GM12878 (cell line): ENCODE measurements at regions not wholly inside any gene's neighbourhood (a gene's known extent, or its start where the extent isn't known, plus 50 kb on each side); places are given as distances from the start of the nearest gene placed in this dataset.
A peak's percentile ranks its signal among the peaks of the same experiment; 100 is the strongest.

Source experiments
- ATAC-seq: fragments of 200-7000 bp; cut with Tn5 transposase; 3 replicates; pipeline ENCODE4 v1.9.1; 2020; ENCODE audit warnings: mild to moderate bottlenecking, moderate library complexity
- BruUV-seq: library from RNA; stranded (reverse); fragments of 400-500 nt; replicated peaks from 2 replicates; lab custom pipeline; 2021; lab: Mats Ljungman, UMichigan
- CTCF ChIA-PET: fragments of 300-600 bp; sonication (Branson Sonifier 250); formaldehyde crosslinking; extraction: SDS; loops from one replicate; lab custom pipeline; 2021; ENCODE audit warnings: inconsistent platforms; lab: Yijun Ruan, JAX
- POLR2A ChIA-PET: fragments of 350-600 bp; formaldehyde crosslinking; extraction: SDS; loops from one replicate; lab custom pipeline; 2021; ENCODE audit warnings: inconsistent platforms; lab: Charles Lee
- RAD21 ChIA-PET: fragments of 300-600 bp; sonication (Branson Sonifier 250); formaldehyde crosslinking; loops from one replicate; lab custom pipeline; 2023; ENCODE audit warnings: antibody characterized with exemption; ENCODE audit not compliant: unreplicated experiment; lab: Charles Lee
- SMC1A ChIA-PET: fragments of 300-600 bp; sonication (Branson Sonifier 250); formaldehyde crosslinking; loops from one replicate; lab custom pipeline; 2023; ENCODE audit not compliant: unreplicated experiment, uncharacterized antibody; lab: Charles Lee
- DNase-seq: peaks from one replicate; pipeline ENCODE4 v3.0.0-alpha.2; 2011; ENCODE audit warnings: low read depth, low spot score
- FAIRE-seq: peaks from 3 replicates; lab custom pipeline; 2011; peaks lifted over from hg19 to GRCh38; lab: Jason Lieb, UNC
- H2AFZ ChIP-seq: 2 replicates; pipeline ENCODE4 v1.6.0; 2011; ENCODE audit warnings: low read depth, low read length, control low read depth; ENCODE audit not compliant: control insufficient read depth
- H3K27ac ChIP-seq: 2 replicates; pipeline ENCODE4 v1.5.1; 2011; ENCODE audit warnings: control low read depth; ENCODE audit not compliant: control insufficient read depth, insufficient read depth
- H3K27me3 ChIP-seq, 2 experiments: replicated peaks in 1 of 2; 2 replicates each; pipeline versions ENCODE4 v1.6.0 to v1.6.1; 2011; ENCODE audit warnings: low read length in 1 of 2; ENCODE audit not compliant: control insufficient read depth in 2 of 2, insufficient read depth in 2 of 2
- H3K36me3 ChIP-seq, 2 experiments: 2 replicates each; pipeline ENCODE4 v1.5.1; 2011; ENCODE audit warnings: low read length in 1 of 2; ENCODE audit not compliant: control insufficient read depth in 2 of 2, insufficient read depth in 2 of 2
- H3K4me1 ChIP-seq: 2 replicates; pipeline ENCODE4 v1.6.1; 2011; ENCODE audit warnings: mild to moderate bottlenecking, low read length, moderate library complexity, mixed read lengths; ENCODE audit not compliant: control insufficient read depth, insufficient read depth
- H3K4me2 ChIP-seq: 2 replicates; pipeline ENCODE4 v1.6.0; 2011; ENCODE audit warnings: control low read depth; ENCODE audit not compliant: control insufficient read depth, insufficient read depth
- H3K4me3 ChIP-seq: fragments of 200-600 bp; sonication (generic); 2 replicates; pipeline ENCODE4 v1.5.1; 2016
- H3K79me2 ChIP-seq: 2 replicates; pipeline ENCODE4 v1.6.0; 2011; ENCODE audit warnings: low read length; ENCODE audit not compliant: control insufficient read depth, insufficient read depth
- H3K9ac ChIP-seq: 2 replicates; pipeline ENCODE4 v1.8.0; 2011; ENCODE audit warnings: low read length, control low read depth, mixed read lengths; ENCODE audit not compliant: control insufficient read depth, insufficient read depth
- H3K9me3 ChIP-seq: replicated peaks from 3 replicates; pipeline ENCODE4 v1.5.1; 2011; ENCODE audit warnings: mild to moderate bottlenecking, low read length; ENCODE audit not compliant: control insufficient read depth, insufficient read depth
- H4K20me1 ChIP-seq: 2 replicates; pipeline ENCODE4 v1.6.0; 2011; ENCODE audit not compliant: control insufficient read depth, insufficient read depth
- CTCF ChIP-seq, 3 experiments: IDR thresholded peaks in 2 of 3; conservative IDR thresholded peaks in 1 of 3; 2 replicates each; pipeline ENCODE4 v1.5.1; 2011; ENCODE audit warnings: low read depth in 3 of 3, low read length in 3 of 3, mild to moderate bottlenecking in 3 of 3, control low read depth in 2 of 3, moderate library complexity in 2 of 3, inconsistent platforms in 1 of 3, mixed read lengths in 1 of 3; ENCODE audit not compliant: control insufficient read depth in 2 of 3, insufficient read depth in 1 of 3; ENCODE audit errors: extremely low read depth in 1 of 3
- EGR1 ChIP-seq, 2 experiments: IDR thresholded peaks; 1 replicate in 1 of 2; 2 replicates in 1 of 2; pipeline ENCODE4 v1.6.1; 2011 to 2012; ENCODE audit warnings: low read depth in 2 of 2, low read length in 2 of 2, borderline replicate concordance in 1 of 2, mild to moderate bottlenecking in 1 of 2, moderate library complexity in 1 of 2
- HSF1 ChIP-seq: fragments of 150-350 bp; IDR thresholded peaks from 2 replicates; pipeline ENCODE4 v1.6.1; 2014; ENCODE audit warnings: mild to moderate bottlenecking, low read depth, low read length
- RAD21 ChIP-seq: IDR thresholded peaks from 2 replicates; pipeline ENCODE4 v1.6.1; 2011; ENCODE audit warnings: mild to moderate bottlenecking, low read depth, low read length, moderate library complexity; ENCODE audit not compliant: insufficient read depth
- SMC3 ChIP-seq: IDR thresholded peaks from 2 replicates; pipeline ENCODE4 v1.6.1; 2011; ENCODE audit warnings: low read length, improper control_type of control experiment, borderline replicate concordance
- SUPT20H ChIP-seq: IDR thresholded peaks from 2 replicates; pipeline ENCODE4 v1.6.1; 2011; ENCODE audit warnings: low read depth, mild to moderate bottlenecking, low read length, moderate library complexity, borderline replicate concordance; ENCODE audit not compliant: control insufficient read depth
- TCF3 ChIP-seq: IDR thresholded peaks from 2 replicates; pipeline ENCODE4 v1.6.1; 2012; ENCODE audit warnings: low read depth, mild to moderate bottlenecking, low read length, borderline replicate concordance; ENCODE audit not compliant: insufficient read depth
- YY1 ChIP-seq: IDR thresholded peaks from 2 replicates; pipeline ENCODE4 v1.6.1; 2011; ENCODE audit warnings: low read depth, mild to moderate bottlenecking, low read length
- WGBS: methylation state at CpG from one replicate; pipeline ENCODE4 v1.1.6; 2016; ENCODE audit warnings: low lambda C conversion rate; ENCODE audit not compliant: insufficient replicate concordance, insufficient coverage; ENCODE audit errors: missing lambda C conversion rate; 5-methylcytosine and 5-hydroxymethylcytosine counted together
- in situ Hi-C: fragments of 300-500 bp; cut with MboI; formaldehyde crosslinking; loops from 9 replicates; pipeline ENCODE4 v1.14.3; 2018; ENCODE audit warnings: mixed read lengths
- intact Hi-C: fragments of 100-400 bp; cut with micrococcal nuclease; formaldehyde crosslinking; loops from one replicate; pipeline ENCODE4 v1.14.2; 2022; ENCODE audit not compliant: unreplicated experiment

GRCh38 chr4:187606581-187606980 is 389.0 kb upstream of the ZFP42 start:
- in situ Hi-C loops: no loop called here
- H3K9ac ChIP-seq: no peak overlapping the region
- RAD21 ChIA-PET: no interaction called here
- SMC1A ChIA-PET: no interaction called here
- WGBS: 42% methylated on average over 1 of the region's 1 CpG
- TF ChIP-seq RAD21: peak; percentile 71
- peak; percentile 53 to 64 (median 62); a peak in 5 of 6 replicates for TF ChIP-seq CTCF (IDR thresholded peaks at IDR 0.05 in 2 of 3, conservative IDR thresholded peaks at IDR 0.05 in 1 of 3; ENCODE audit: control insufficient read depth in 2 of 3, extremely low read depth in 1 of 3, insufficient read depth in 1 of 3, low read depth in 3 of 3, low read length in 3 of 3)
- no peak for TF ChIP-seq YY1
- peak; percentile 46; the same call in 1 of the 2 replicates for TF ChIP-seq SMC3
- TF ChIP-seq EGR1 (IDR thresholded peaks at IDR 0.05; ENCODE audit: borderline replicate concordance in 1 of 2, low read depth in 2 of 2, low read length in 2 of 2): no peak
- TF ChIP-seq HSF1: no peak
- TF ChIP-seq TCF3: no peak
- TF ChIP-seq SUPT20H: no peak
- TF ChIP-seq, all 136 proteins: peak for 3
- BruUV-seq: no TSS peak
- peak; percentile 64; the same call in 2 of the 3 replicates for ATAC-seq
- H3K4me2 ChIP-seq: no peak overlapping the region
- DNase-seq: no peak
- ChIA-PET CTCF (interaction anchor here (0.6 to 1.2 kb wide), 11 partner anchors 9 to 1598 kb away, joined by 3 to 4 read pairs (median 3); no protein-coding TSS in a partner anchor), POLR2A (no interaction called here)
- no peaks in the 10 kb centered on the region for H3K36me3 ChIP-seq
- no peaks in the 10 kb centered on the region for H4K20me1 ChIP-seq
- H3K4me1 ChIP-seq: no peaks in the 10 kb centered on the region
- no peak overlapping the region for H3K4me3 ChIP-seq
- H3K27me3 ChIP-seq: no peaks in the 10 kb centered on the region
- H3K9me3 ChIP-seq: no peaks in the 10 kb centered on the region
- no peak overlapping the region for H2AFZ ChIP-seq
- intact Hi-C loops: loop anchor here (2.0 kb wide), 1 partner anchor 1596 kb away; no protein-coding TSS in a partner anchor
- FAIRE-seq: no peak
- no peak overlapping the region for H3K27ac ChIP-seq
- no peaks in the 10 kb centered on the region for H3K79me2 ChIP-seq
